ENCODE measurements at regions not wholly inside any gene's neighbourhood (a gene's known extent, or its start where the extent isn't known, plus 50 kb on each side); places are given as distances from the start of the nearest gene placed in this dataset.

GRCh38 chr11:134876226-134876625 lies 464.2 kb upstream of the B3GAT1 start (continued):
- TF ChIP-seq CHD7 (IDR thresholded peaks at IDR 0.05; ENCODE audit: insufficient replicate concordance, low read length) = no peak
- TF ChIP-seq CEBPB (IDR thresholded peaks at IDR 0.05; ENCODE audit: low read depth, low read length) = no peak
- no peak for TF ChIP-seq CBX8 (IDR thresholded peaks at IDR 0.05; ENCODE audit: borderline replicate concordance, low read depth, low read length)
- no peak for TF ChIP-seq RBBP5 (IDR thresholded peaks at IDR 0.05; ENCODE audit: borderline replicate concordance, low read depth, low read length)
- no peak for TF ChIP-seq PHF8 (conservative IDR thresholded peaks at IDR 0.05; ENCODE audit: low read depth, low read length)
- no peak for TF ChIP-seq SIX5 (IDR thresholded peaks at IDR 0.05; ENCODE audit: low read depth, low read length)
- TF ChIP-seq CREB1 (IDR thresholded peaks at IDR 0.05) = no peak
- TF ChIP-seq SAP30 (IDR thresholded peaks at IDR 0.05; ENCODE audit: insufficient read depth, insufficient replicate concordance, low read length) = no peak
- no peak for TF ChIP-seq YY1 (IDR thresholded peaks at IDR 0.05; ENCODE audit: low read depth, low read length)
- TF ChIP-seq BACH1 (IDR thresholded peaks at IDR 0.05; ENCODE audit: low read length) = no peak
- TF ChIP-seq SUZ12 (IDR thresholded peaks at IDR 0.05; ENCODE audit: low read length) = no peak
- TF ChIP-seq TBP (IDR thresholded peaks at IDR 0.05; ENCODE audit: low read depth, low read length) = no peak
- no peak for TF ChIP-seq ASH2L (IDR thresholded peaks at IDR 0.05; ENCODE audit: low read length)
- TF ChIP-seq GABPA (IDR thresholded peaks at IDR 0.05; ENCODE audit: borderline replicate concordance, insufficient read depth, low read length) = no peak
